ENCODE measurements at regions not wholly inside any gene's neighbourhood (a gene's known extent, or its start where the extent isn't known, plus 50 kb on each side); places are given as distances from the start of the nearest gene placed in this dataset.

DNA sequence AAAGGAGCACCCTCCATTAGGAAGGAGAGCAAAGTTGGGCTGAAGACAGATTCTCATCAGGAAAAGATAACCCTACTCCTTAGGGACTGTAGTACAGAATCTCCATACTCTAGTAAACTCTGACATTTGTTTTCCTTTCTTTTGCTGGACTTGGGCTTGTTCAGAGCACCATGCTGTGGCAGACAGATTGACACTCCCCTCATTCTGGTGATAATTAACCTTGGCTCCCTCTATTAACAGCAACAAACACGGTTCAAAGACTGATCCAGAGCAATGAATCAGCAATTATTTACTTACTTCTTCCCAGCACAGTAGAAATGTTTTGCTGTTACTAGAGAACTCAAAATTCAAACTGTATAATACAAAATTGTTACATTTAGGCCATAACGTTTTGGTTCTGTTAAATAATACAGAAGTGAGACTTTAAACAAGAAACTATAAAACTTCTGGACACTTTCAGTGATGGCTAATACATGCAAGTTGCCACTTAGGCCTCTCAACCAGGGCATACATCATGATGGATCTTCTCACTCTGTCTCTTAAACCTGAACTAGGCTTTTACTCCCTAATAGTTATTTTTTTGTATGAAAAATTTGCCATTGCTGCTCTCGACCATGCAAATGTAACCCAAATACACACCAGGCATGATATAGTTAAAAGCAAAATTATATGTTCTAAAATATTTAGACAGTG lies 639.0 kb downstream of the IPMK start:
- no peak for DNase-seq
- Histone ChIP-seq H3K27ac (no peak overlapping the region), H3K36me3 (no peaks in the 10 kb centered on the region), H3K27me3 (no peaks in the 10 kb centered on the region), H3K4me1 (no peaks in the 10 kb centered on the region), H3K9me3 (no peaks in the 10 kb centered on the region), H3K4me3 (no peak overlapping the region)
- intact Hi-C loops (cut with DNase I; ENCODE audit: low total_unique reads), result no loop called here
- TF ChIP-seq CTCF (IDR thresholded peaks at IDR 0.05), result no peak

DNA sequence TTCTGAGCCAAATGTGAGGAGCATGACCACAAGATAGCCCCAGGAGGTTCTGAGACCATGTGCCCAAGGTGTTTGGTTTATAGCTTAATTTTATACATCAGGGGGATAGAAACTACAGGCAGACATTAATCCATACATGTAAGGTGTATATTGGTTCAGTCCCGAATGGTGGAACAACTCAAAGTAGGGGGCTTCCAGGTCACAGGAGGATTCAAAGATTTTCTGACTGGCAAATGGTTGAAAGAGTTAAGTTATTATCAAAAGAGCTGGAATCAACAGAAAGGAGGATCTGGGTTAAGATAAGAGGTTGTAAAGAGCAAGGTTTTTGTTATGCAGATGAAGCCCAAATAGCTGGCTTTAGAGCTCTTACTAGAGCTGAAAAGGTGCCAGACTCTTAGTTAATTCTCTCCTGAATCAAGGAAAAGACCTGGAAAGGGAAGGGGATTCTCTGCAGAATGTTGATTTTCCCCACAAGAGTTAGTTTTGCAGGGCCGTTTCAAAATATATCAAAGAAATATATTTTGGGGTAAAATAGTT lies 640.0 kb downstream of the IPMK start:
- no peak for DNase-seq
- Histone ChIP-seq H3K36me3 (no peaks in the 10 kb centered on the region), H3K4me3 (no peak overlapping the region), H3K27me3 (no peaks in the 10 kb centered on the region), H3K4me1 (no peaks in the 10 kb centered on the region), H3K27ac (no peak overlapping the region), H3K9me3 (no peaks in the 10 kb centered on the region)
- TF ChIP-seq CTCF (IDR thresholded peaks at IDR 0.05), result no peak
- intact Hi-C loops (cut with DNase I; ENCODE audit: low total_unique reads), result no loop called here

DNA sequence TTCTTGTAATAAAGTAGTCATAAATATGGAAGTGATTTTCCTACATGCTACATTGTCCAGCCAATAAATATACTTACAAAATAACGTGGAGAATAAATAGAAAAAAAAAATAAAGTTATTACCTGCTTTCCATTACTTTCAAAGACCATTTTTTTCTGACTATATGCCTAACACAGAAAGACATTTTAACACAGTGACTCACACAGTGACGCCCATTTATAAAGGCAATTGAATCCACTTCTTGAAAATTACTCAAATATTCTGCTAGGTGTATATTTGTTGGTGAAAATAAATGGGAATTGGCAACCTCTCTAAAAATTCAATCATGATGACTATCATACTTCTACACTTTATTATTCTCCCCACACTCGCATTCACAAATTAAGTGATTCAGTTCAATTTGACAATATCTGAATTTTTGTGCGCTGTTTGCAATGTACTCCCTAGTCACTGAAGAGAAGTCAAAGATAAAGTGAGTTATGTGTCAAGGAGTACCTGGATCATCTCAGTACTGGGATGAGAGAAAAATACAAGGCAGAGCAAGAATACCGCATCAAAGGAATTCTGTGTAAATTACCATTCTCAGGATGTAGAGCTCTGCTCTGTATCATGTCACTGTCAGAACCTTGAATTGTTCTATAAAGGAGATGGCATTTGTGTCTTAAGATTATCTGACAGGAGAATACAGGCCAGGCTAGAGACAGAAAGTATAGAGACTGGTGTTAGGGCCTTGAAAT lies 642.7 kb downstream of the IPMK start:
- no peaks in the 10 kb centered on the region for H3K36me3 ChIP-seq

DNA sequence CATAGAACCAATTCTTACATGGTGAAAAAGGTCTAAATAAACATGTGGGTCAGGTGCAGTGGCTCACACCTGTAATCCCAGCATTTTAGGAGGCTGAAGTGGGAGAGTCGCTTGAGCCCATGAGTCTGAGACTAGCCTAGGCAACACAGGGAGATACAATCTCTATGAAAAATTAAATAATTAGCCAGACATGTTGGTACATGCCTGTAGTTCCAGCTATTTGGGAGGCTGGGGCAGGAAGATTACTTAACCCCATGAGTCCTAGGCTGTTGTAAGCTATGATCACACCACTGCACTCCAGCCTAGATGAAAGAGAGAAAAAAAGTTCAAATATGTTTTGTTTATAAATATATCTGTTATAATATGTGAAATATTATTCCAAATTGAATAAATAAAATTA lies 643.6 kb downstream of the IPMK start:
- Histone ChIP-seq H3K9me3 (no peaks in the 10 kb centered on the region), H3K4me3 (no peak overlapping the region), H3K27me3 (no peaks in the 10 kb centered on the region), H3K36me3 (no peaks in the 10 kb centered on the region), H3K4me1 (no peaks in the 10 kb centered on the region), H3K27ac (no peak overlapping the region)
- intact Hi-C loops (cut with DNase I; ENCODE audit: low total_unique reads), result no loop called here
- no peak for TF ChIP-seq CTCF (IDR thresholded peaks at IDR 0.05)
- no peak for DNase-seq

More for the DNA sequence above, 642.7 kb downstream of the IPMK start:
- intact Hi-C loops (cut with DNase I; ENCODE audit: low total_unique reads), result no loop called here
- Histone ChIP-seq H3K4me1 (no peaks in the 10 kb centered on the region), H3K4me3 (no peak overlapping the region), H3K9me3 (no peaks in the 10 kb centered on the region), H3K27ac (no peak overlapping the region), H3K27me3 (no peaks in the 10 kb centered on the region)
- DNase-seq, result no peak
- no peak for TF ChIP-seq CTCF (IDR thresholded peaks at IDR 0.05)

- no peaks in the 10 kb centered on the region for H3K9me3 ChIP-seq
- H3K4me3 ChIP-seq, result no peak overlapping the region
- H3K36me3 ChIP-seq, result no peaks in the 10 kb centered on the region
- DNase-seq, result no peak
- H3K4me1 ChIP-seq, result no peaks in the 10 kb centered on the region
- intact Hi-C loops (cut with DNase I; ENCODE audit: low total_unique reads), result no loop called here
- no peak overlapping the region for H3K27ac ChIP-seq
- no peaks in the 10 kb centered on the region for H3K27me3 ChIP-seq
- TF ChIP-seq CTCF (IDR thresholded peaks at IDR 0.05), result no peak
These were observed 646.2 kb downstream of the IPMK start for GRCh38 chr10:57621466-57621865.

Data from tibial artery (tissue), 4 donors.